ENCODE measurements at regions not wholly inside any gene's neighbourhood (a gene's known extent, or its start where the extent isn't known, plus 50 kb on each side); places are given as distances from the start of the nearest gene placed in this dataset.

DNA sequence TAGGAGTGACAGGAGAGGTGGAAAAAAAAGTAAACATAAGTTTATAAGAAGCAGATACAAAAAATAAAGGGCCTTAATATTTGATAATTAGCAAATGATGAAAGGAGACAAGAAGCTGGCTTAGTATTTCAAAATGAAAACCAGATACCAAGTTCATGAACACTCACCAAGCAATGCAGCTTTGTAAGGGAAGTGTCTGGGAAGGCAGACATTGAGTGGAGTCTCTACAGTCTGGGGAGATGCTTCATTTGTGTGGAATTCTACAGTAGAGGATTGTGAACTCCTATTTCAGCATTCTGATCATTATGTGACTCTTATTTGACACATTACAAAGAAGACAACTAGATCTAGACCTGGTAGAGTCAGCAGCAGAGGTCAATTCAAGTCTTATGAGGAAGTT is 1072.7 kb downstream of the DSC3 start:
- H3K27me3 ChIP-seq (ENCODE audit: insufficient read depth, poor library complexity, severe bottlenecking), result no peaks in the 10 kb centered on the region
- TF ChIP-seq, protein P1, sequence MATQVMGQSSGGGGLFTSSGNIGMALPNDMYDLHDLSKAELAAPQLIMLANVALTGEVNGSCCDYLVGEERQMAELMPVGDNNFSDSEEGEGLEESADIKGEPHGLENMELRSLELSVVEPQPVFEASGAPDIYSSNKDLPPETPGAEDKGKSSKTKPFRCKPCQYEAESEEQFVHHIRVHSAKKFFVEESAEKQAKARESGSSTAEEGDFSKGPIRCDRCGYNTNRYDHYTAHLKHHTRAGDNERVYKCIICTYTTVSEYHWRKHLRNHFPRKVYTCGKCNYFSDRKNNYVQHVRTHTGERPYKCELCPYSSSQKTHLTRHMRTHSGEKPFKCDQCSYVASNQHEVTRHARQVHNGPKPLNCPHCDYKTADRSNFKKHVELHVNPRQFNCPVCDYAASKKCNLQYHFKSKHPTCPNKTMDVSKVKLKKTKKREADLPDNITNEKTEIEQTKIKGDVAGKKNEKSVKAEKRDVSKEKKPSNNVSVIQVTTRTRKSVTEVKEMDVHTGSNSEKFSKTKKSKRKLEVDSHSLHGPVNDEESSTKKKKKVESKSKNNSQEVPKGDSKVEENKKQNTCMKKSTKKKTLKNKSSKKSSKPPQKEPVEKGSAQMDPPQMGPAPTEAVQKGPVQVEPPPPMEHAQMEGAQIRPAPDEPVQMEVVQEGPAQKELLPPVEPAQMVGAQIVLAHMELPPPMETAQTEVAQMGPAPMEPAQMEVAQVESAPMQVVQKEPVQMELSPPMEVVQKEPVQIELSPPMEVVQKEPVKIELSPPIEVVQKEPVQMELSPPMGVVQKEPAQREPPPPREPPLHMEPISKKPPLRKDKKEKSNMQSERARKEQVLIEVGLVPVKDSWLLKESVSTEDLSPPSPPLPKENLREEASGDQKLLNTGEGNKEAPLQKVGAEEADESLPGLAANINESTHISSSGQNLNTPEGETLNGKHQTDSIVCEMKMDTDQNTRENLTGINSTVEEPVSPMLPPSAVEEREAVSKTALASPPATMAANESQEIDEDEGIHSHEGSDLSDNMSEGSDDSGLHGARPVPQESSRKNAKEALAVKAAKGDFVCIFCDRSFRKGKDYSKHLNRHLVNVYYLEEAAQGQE (IDR thresholded peaks at IDR 0.05; ENCODE audit: insufficient replicate concordance, low read depth), result no peak
- no peak for TF ChIP-seq POLR2AphosphoS5 (IDR thresholded peaks at IDR 0.05; ENCODE audit: low read depth)
- no peak for TF ChIP-seq GABPA (IDR thresholded peaks at IDR 0.05; ENCODE audit: low read depth)
- TF ChIP-seq SPI1 (IDR thresholded peaks at IDR 0.05; ENCODE audit: borderline replicate concordance, low read depth), result no peak
- TF ChIP-seq, protein P2, sequence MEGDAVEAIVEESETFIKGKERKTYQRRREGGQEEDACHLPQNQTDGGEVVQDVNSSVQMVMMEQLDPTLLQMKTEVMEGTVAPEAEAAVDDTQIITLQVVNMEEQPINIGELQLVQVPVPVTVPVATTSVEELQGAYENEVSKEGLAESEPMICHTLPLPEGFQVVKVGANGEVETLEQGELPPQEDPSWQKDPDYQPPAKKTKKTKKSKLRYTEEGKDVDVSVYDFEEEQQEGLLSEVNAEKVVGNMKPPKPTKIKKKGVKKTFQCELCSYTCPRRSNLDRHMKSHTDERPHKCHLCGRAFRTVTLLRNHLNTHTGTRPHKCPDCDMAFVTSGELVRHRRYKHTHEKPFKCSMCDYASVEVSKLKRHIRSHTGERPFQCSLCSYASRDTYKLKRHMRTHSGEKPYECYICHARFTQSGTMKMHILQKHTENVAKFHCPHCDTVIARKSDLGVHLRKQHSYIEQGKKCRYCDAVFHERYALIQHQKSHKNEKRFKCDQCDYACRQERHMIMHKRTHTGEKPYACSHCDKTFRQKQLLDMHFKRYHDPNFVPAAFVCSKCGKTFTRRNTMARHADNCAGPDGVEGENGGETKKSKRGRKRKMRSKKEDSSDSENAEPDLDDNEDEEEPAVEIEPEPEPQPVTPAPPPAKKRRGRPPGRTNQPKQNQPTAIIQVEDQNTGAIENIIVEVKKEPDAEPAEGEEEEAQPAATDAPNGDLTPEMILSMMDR (IDR thresholded peaks at IDR 0.05; ENCODE audit: insufficient read depth, low read length), result no peak
- no peak overlapping the region for H3K27ac ChIP-seq (replicated peaks)
- DNase-seq (ENCODE audit: low read depth in 1 of 2, low spot score in 1 of 2), result no peak
- no peak overlapping the region for H3K4me3 ChIP-seq (replicated peaks; ENCODE audit: insufficient read depth, low read length)

DNA sequence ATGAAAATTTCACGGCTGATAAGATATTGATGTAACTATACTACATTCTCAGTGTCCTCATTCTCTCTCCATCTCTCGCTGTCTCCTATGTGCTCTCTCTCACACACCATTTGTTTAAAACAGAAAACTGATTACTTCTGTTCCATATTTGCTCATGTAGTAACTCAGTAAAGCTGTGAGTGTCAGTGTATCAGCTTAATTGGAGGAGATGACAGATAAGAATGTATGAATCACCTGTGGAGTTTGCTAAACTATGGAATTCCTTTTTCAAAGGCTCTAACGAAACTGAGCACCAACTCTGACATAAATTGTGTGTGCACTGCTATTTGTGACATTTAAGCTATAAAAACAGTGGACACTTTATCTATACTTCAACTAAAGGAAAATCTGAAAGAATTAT is 1080.0 kb downstream of the DSC3 start:
- H3K27me3 ChIP-seq (ENCODE audit: insufficient read depth, poor library complexity, severe bottlenecking), result no peaks in the 10 kb centered on the region
- H3K4me3 ChIP-seq (replicated peaks; ENCODE audit: insufficient read depth, low read length), result no peak overlapping the region
- TF ChIP-seq, protein P2 (IDR thresholded peaks at IDR 0.05; ENCODE audit: insufficient read depth, low read length), result no peak
- TF ChIP-seq SPI1 (IDR thresholded peaks at IDR 0.05; ENCODE audit: borderline replicate concordance, low read depth) (no peak), POLR2AphosphoS5 (IDR thresholded peaks at IDR 0.05; ENCODE audit: low read depth) (no peak), GABPA (IDR thresholded peaks at IDR 0.05; ENCODE audit: low read depth) (no peak)
- TF ChIP-seq, protein P1 (IDR thresholded peaks at IDR 0.05; ENCODE audit: insufficient replicate concordance, low read depth), result no peak
- no peak overlapping the region for H3K27ac ChIP-seq (replicated peaks)
- no peak for DNase-seq (ENCODE audit: low read depth in 1 of 2, low spot score in 1 of 2)

DNA sequence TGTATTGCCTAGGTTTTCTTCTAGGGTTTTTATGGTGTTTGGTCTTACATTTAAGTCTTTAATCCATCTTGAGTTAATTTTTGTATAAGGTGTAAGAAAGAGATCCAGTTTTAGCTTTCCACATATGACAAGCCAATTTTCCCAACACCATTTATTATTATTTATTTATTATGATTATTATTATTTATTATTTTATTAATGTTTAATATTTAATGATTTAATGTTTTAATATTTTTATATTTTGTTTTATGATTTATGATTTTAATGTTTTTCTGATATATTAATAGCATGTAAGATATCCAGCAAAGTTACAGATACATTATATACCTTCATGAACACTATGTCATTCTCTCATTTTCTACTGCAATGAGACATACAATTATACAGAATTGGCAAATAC is 1082.0 kb downstream of the DSC3 start:
- Histone ChIP-seq H3K4me3 (replicated peaks; ENCODE audit: insufficient read depth, low read length) (no peak overlapping the region), H3K27me3 (ENCODE audit: insufficient read depth, poor library complexity, severe bottlenecking) (no peaks in the 10 kb centered on the region), H3K27ac (replicated peaks) (no peak overlapping the region)
- no peak for DNase-seq (ENCODE audit: low read depth in 1 of 2, low spot score in 1 of 2)
- TF ChIP-seq POLR2AphosphoS5 (IDR thresholded peaks at IDR 0.05; ENCODE audit: low read depth) (no peak), SPI1 (IDR thresholded peaks at IDR 0.05; ENCODE audit: borderline replicate concordance, low read depth) (no peak), GABPA (IDR thresholded peaks at IDR 0.05; ENCODE audit: low read depth) (no peak)
- TF ChIP-seq, protein P1 (IDR thresholded peaks at IDR 0.05; ENCODE audit: insufficient replicate concordance, low read depth), result no peak
- TF ChIP-seq, protein P2 (IDR thresholded peaks at IDR 0.05; ENCODE audit: insufficient read depth, low read length), result no peak
